H1 (cell line): ENCODE measurements at regions not wholly inside any gene's neighbourhood (a gene's known extent, or its start where the extent isn't known, plus 50 kb on each side); places are given as distances from the start of the nearest gene placed in this dataset.

Experiments used
- ASH2L ChIP-seq: fragments of 200-600, 300-600 bp; sonication (generic); IDR thresholded peaks from one replicate; pipeline ENCODE4 v1.7.1; 2017; ENCODE audit warnings: low read length
- CTCF ChIP-seq, 3 experiments: IDR thresholded peaks; 1 replicate in 2 of 3; 2 replicates in 1 of 3; pipeline versions ENCODE4 v1.5.1 to v1.6.1; 2011; ENCODE audit warnings: low read length in 3 of 3, mild to moderate bottlenecking in 3 of 3, inconsistent platforms in 2 of 3, low read depth in 1 of 3, moderate library complexity in 1 of 3; ENCODE audit not compliant: insufficient read depth in 1 of 3; ENCODE audit errors: control extremely low read depth in 1 of 3
- GABPA ChIP-seq: IDR thresholded peaks from 2 replicates; pipeline ENCODE4 v1.6.1; 2011; ENCODE audit warnings: mild to moderate bottlenecking, low read length, moderate library complexity, borderline replicate concordance; ENCODE audit not compliant: insufficient read depth
- KDM5A ChIP-seq: fragments of 200-600 bp; IDR thresholded peaks from 2 replicates; pipeline ENCODE4 v1.7.1; 2012; ENCODE audit warnings: mild to moderate bottlenecking, low read length, inconsistent platforms, mixed read lengths
- POLR2A ChIP-seq, 2 experiments: IDR thresholded peaks; 1 replicate in 1 of 2; 2 replicates in 1 of 2; pipeline ENCODE4 v1.6.1; 2011; ENCODE audit warnings: low read depth in 2 of 2, low read length in 2 of 2, mild to moderate bottlenecking in 2 of 2; ENCODE audit errors: control extremely low read depth in 1 of 2
- POLR2AphosphoS5 ChIP-seq: IDR thresholded peaks from 2 replicates; pipeline ENCODE4 v1.6.1; 2011; ENCODE audit warnings: low read depth, low read length
- TBP ChIP-seq: IDR thresholded peaks from 2 replicates; pipeline ENCODE4 v1.6.1; 2011; ENCODE audit warnings: low read depth, low read length, improper control_type of control experiment

GRCh38 chr3:78129707-78130106 is 1089.8 kb downstream of the ROBO2 start:
- TF ChIP-seq POLR2A (IDR thresholded peaks at IDR 0.05; ENCODE audit: control extremely low read depth in 1 of 2, low read depth in 2 of 2, low read length in 2 of 2): no peak
- no peak for TF ChIP-seq CTCF (IDR thresholded peaks at IDR 0.05; ENCODE audit: control extremely low read depth in 1 of 3, insufficient read depth in 1 of 3, low read depth in 1 of 3, low read length in 3 of 3)
- no peak for TF ChIP-seq ASH2L
- TF ChIP-seq GABPA: no peak
- TF ChIP-seq KDM5A: no peak
- no peak for TF ChIP-seq TBP
- no peak for TF ChIP-seq POLR2AphosphoS5
